ENCODE measurements at regions not wholly inside any gene's neighbourhood (a gene's known extent, or its start where the extent isn't known, plus 50 kb on each side); places are given as distances from the start of the nearest gene placed in this dataset.
"Not testable (repeated sequence)": the region's sequence is repeated elsewhere in the genome, so short reads cannot be mapped to it uniquely, and the experiment has no call there.

DNA sequence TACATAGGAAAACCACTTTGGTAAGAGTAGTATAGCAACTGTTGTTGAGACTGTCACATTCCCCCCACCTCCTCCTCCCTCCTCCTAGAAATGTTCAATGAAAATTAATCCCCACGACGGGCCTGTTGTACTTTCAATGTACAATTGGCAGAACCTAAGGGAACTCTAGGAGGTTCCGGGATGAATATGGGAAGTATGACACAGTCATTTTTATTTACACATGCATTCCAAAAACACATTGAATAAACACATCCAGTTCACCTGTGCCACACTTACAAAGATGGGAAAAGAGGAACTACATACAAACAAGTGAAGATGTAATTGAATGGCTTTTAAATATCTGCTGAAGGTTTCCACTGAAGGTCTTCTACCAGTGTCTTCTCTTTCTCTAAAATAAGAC, 144.4 kb upstream of the NBPF11 start:
- Histone ChIP-seq H3K9ac (ENCODE audit: low read length) (no peak overlapping the region), H3K4me3 (ENCODE audit: low read length) (no peak overlapping the region), H3K36me3 (ENCODE audit: control insufficient read depth, insufficient read depth, low read length) (no peaks in the 10 kb centered on the region), H3K4me1 (ENCODE audit: control insufficient read depth, insufficient read depth, low read length) (no peaks in the 10 kb centered on the region), H3K27me3 (ENCODE audit: control insufficient read depth, insufficient read depth, low read length) (no peaks in the 10 kb centered on the region), H3K9me3 (ENCODE audit: control insufficient read depth, low read length) (no peaks in the 10 kb centered on the region)

DNA sequence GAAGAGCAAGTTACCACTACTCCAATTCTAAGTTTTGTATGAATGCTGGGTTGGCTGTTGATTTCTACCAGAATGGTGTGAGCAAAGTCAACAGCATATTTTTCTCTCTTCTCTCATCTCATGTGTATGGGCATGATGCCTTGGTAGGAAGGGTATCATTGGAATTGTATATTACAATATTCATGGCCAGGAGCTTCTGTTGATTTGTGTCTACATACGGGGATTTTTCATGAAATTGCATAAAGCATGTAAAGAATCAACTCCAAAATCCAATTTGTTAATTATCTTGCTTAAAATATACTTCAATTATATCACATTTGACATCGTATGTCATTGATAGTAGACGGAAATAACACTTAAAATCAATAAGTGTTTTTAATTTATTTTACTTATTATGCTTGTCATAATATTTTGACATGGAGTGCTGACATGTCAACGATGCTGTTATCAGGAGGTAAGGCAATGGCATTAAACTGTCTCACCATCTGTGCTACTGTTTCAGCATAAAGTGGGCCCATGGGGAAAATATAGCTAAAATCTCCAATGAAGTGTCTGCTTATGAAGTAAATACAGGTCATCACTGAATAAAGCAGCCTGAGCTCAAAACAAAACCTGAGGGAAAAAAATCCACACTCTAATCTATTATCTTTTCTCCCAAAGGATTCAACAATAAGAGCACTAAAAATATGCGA, 142.2 kb upstream of the NBPF11 start:
- H3K9ac ChIP-seq (ENCODE audit: low read length): no peak overlapping the region
- no peaks in the 10 kb centered on the region for H3K9me3 ChIP-seq (ENCODE audit: control insufficient read depth, low read length)
- no peaks in the 10 kb centered on the region for H3K27me3 ChIP-seq (ENCODE audit: control insufficient read depth, insufficient read depth, low read length)
- H3K4me3 ChIP-seq (ENCODE audit: low read length): no peak overlapping the region
- H3K4me1 ChIP-seq (ENCODE audit: control insufficient read depth, insufficient read depth, low read length): peaks cover 5% of the 10 kb centered on the region
- no peaks in the 10 kb centered on the region for H3K36me3 ChIP-seq (ENCODE audit: control insufficient read depth, insufficient read depth, low read length)

DNA sequence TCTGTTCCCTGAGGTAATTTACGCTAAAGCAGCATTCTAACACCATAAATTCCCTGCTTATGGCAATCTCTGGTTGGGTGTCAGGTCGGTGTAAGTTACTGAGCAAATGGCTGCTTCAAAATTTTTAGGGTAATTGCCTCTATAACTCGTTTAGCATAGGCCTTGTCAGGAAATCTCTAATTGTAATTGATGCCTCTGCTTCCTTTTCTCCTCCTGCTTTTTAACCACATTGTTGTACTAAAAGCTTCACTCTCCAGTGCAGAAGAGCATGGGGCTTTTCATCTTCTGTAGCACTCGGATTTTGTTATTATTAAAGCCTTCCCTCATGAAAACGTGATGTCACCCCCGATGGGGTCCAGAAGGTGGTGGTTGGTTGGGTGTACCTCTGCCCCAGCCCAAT, 141.6 kb upstream of the NBPF11 start:
- no peaks in the 10 kb centered on the region for H3K36me3 ChIP-seq (ENCODE audit: control insufficient read depth, insufficient read depth, low read length)
- H3K27me3 ChIP-seq (ENCODE audit: control insufficient read depth, insufficient read depth, low read length): no peaks in the 10 kb centered on the region
- no peak overlapping the region for H3K4me3 ChIP-seq (ENCODE audit: low read length)
- H3K9me3 ChIP-seq (ENCODE audit: control insufficient read depth, low read length): no peaks in the 10 kb centered on the region
- H3K9ac ChIP-seq (ENCODE audit: low read length): no peak overlapping the region
- peaks cover 5% of the 10 kb centered on the region for H3K4me1 ChIP-seq (ENCODE audit: control insufficient read depth, insufficient read depth, low read length)

- H3K4me3 ChIP-seq (ENCODE audit: low read length): no peak overlapping the region
- H3K27me3 ChIP-seq (ENCODE audit: control insufficient read depth, insufficient read depth, low read length): no peaks in the 10 kb centered on the region
- H3K36me3 ChIP-seq (ENCODE audit: control insufficient read depth, insufficient read depth, low read length): no peaks in the 10 kb centered on the region
Observed at GRCh38 chr1:148292915-148293314, 140.8 kb upstream of the NBPF11 start.

DNA sequence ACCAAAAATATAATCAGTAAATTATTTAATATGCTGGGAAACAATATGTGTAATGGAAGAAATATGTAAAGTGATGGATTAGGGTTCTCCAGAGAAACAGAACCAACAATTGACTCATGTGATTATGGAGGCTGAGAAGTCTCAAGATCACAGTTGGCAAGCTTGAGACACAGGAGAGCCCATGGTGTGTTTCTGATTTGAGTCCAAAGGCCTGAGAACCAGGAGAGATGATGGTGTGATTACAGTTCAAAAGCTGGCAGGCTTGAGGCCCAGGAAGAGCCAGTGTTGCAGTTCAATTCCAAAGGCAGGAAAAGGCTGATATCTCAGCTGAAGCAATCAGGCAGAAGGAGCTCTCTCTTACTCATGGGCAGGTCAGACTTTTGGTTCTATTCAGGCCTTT, 138.8 kb upstream of the NBPF11 start:
- Histone ChIP-seq H3K4me3 (ENCODE audit: low read length) (no peak overlapping the region), H3K9me3 (ENCODE audit: control insufficient read depth, low read length) (no peaks in the 10 kb centered on the region), H3K9ac (ENCODE audit: low read length) (no peak overlapping the region), H3K4me1 (ENCODE audit: control insufficient read depth, insufficient read depth, low read length) (peaks cover 5% of the 10 kb centered on the region), H3K36me3 (ENCODE audit: control insufficient read depth, insufficient read depth, low read length) (no peaks in the 10 kb centered on the region), H3K27me3 (ENCODE audit: control insufficient read depth, insufficient read depth, low read length) (no peaks in the 10 kb centered on the region)

More at GRCh38 chr1:148292915-148293314, 140.8 kb upstream of the NBPF11 start:
- Histone ChIP-seq H3K9me3 (ENCODE audit: control insufficient read depth, low read length) (no peaks in the 10 kb centered on the region), H3K4me1 (ENCODE audit: control insufficient read depth, insufficient read depth, low read length) (peaks cover 5% of the 10 kb centered on the region), H3K9ac (ENCODE audit: low read length) (no peak overlapping the region)

DNA sequence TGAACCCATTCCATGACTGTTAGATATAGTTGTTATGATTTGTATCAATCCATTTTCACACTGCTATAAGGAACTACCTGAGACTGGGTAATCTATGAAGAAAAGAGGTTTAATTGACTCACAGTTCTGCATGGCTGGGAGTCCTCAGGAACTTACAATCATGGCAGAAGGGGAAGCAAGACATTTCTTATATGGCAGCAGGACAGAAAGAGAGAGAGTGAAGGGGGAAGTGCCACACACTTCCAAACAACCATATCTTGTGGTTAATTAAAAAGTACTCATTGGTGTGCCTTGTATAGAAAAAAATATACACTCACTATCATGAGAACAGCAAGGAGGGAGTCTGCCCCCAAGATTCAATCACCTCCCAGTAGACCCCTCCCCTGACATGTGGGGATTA, 137.6 kb upstream of the NBPF11 start:
- no peaks in the 10 kb centered on the region for H3K27me3 ChIP-seq (ENCODE audit: control insufficient read depth, insufficient read depth, low read length)
- H3K9me3 ChIP-seq (ENCODE audit: control insufficient read depth, low read length): no peaks in the 10 kb centered on the region
- H3K4me1 ChIP-seq (ENCODE audit: control insufficient read depth, insufficient read depth, low read length): peaks cover 5% of the 10 kb centered on the region
- no peak overlapping the region for H3K4me3 ChIP-seq (ENCODE audit: low read length)
- H3K9ac ChIP-seq (ENCODE audit: low read length): no peak overlapping the region
- no peaks in the 10 kb centered on the region for H3K36me3 ChIP-seq (ENCODE audit: control insufficient read depth, insufficient read depth, low read length)

DNA sequence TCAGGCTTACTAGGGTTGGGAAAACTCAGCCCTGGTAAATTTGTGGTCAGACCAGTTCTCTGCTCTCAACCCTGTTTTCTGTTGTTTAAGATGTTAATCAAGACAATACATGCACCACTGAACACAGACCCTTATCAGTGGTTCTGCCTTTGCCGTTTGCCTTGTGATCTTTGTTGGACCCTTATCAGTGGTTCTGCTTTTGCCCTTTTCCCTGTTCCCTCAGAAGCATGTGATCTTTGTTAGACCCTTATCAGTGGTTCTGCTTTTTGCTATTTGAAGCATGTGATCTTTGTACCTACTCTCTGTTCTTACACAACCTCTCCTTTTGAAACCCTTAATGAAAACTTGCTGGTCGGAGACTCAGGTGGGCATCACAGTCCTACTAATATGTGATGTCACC, 133.9 kb upstream of the NBPF11 start:
- H3K36me3 ChIP-seq (ENCODE audit: control insufficient read depth, insufficient read depth, low read length); H3K4me3 ChIP-seq (ENCODE audit: low read length); H3K9ac ChIP-seq (ENCODE audit: low read length); H3K27me3 ChIP-seq (ENCODE audit: control insufficient read depth, insufficient read depth, low read length); H3K4me1 ChIP-seq (ENCODE audit: control insufficient read depth, insufficient read depth, low read length); H3K9me3 ChIP-seq (ENCODE audit: control insufficient read depth, low read length): not testable (repeated sequence)

GRCh38 chr1:148280831-148281572, 128.9 kb upstream of the NBPF11 start:
- H3K4me3 ChIP-seq (ENCODE audit: low read length); H3K27me3 ChIP-seq (ENCODE audit: control insufficient read depth, insufficient read depth, low read length); H3K4me1 ChIP-seq (ENCODE audit: control insufficient read depth, insufficient read depth, low read length); H3K9ac ChIP-seq (ENCODE audit: low read length); H3K36me3 ChIP-seq (ENCODE audit: control insufficient read depth, insufficient read depth, low read length); H3K9me3 ChIP-seq (ENCODE audit: control insufficient read depth, low read length): not testable (repeated sequence)

- not testable (repeated sequence) for H3K36me3 ChIP-seq (ENCODE audit: control insufficient read depth, insufficient read depth, low read length); H3K9me3 ChIP-seq (ENCODE audit: control insufficient read depth, low read length); H3K4me1 ChIP-seq (ENCODE audit: control insufficient read depth, insufficient read depth, low read length); H3K4me3 ChIP-seq (ENCODE audit: low read length); H3K9ac ChIP-seq (ENCODE audit: low read length)
- peaks cover 13% of the 10 kb centered on the region for H3K27me3 ChIP-seq (ENCODE audit: control insufficient read depth, insufficient read depth, low read length)
Observed at GRCh38 chr1:148279002-148279542, 127.0 kb upstream of the NBPF11 start.

DNA sequence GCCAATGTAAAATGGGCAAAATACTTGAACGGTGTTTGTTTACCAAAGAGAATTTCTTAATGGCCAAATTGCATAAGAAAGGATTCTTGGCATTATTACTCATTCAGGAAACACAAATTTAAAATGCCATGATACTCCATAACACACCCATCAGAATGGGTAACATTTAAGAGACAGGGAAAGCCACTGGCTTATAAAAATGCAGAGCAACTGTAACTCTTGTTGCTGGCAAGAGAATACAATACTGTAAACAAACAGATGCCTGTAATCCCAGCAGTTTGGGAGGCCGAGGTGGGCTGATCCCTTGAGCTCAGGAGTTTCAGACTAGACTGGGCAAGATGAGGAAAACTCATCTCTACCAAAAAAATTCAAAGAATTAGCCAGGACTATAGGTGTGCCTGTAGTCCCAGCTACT, 125.8 kb upstream of the NBPF11 start:
- not testable (repeated sequence) for H3K9me3 ChIP-seq (ENCODE audit: control insufficient read depth, low read length); H3K4me3 ChIP-seq (ENCODE audit: low read length); H3K9ac ChIP-seq (ENCODE audit: low read length); H3K4me1 ChIP-seq (ENCODE audit: control insufficient read depth, insufficient read depth, low read length); H3K36me3 ChIP-seq (ENCODE audit: control insufficient read depth, insufficient read depth, low read length)
- peaks cover 13% of the 10 kb centered on the region for H3K27me3 ChIP-seq (ENCODE audit: control insufficient read depth, insufficient read depth, low read length)

- not testable (repeated sequence) for H3K9ac ChIP-seq (ENCODE audit: low read length); H3K4me3 ChIP-seq (ENCODE audit: low read length); H3K9me3 ChIP-seq (ENCODE audit: control insufficient read depth, low read length); H3K36me3 ChIP-seq (ENCODE audit: control insufficient read depth, insufficient read depth, low read length); H3K27me3 ChIP-seq (ENCODE audit: control insufficient read depth, insufficient read depth, low read length); H3K4me1 ChIP-seq (ENCODE audit: control insufficient read depth, insufficient read depth, low read length)
Observed at GRCh38 chr1:148267066-148267465, 115.0 kb upstream of the NBPF11 start.

DNA sequence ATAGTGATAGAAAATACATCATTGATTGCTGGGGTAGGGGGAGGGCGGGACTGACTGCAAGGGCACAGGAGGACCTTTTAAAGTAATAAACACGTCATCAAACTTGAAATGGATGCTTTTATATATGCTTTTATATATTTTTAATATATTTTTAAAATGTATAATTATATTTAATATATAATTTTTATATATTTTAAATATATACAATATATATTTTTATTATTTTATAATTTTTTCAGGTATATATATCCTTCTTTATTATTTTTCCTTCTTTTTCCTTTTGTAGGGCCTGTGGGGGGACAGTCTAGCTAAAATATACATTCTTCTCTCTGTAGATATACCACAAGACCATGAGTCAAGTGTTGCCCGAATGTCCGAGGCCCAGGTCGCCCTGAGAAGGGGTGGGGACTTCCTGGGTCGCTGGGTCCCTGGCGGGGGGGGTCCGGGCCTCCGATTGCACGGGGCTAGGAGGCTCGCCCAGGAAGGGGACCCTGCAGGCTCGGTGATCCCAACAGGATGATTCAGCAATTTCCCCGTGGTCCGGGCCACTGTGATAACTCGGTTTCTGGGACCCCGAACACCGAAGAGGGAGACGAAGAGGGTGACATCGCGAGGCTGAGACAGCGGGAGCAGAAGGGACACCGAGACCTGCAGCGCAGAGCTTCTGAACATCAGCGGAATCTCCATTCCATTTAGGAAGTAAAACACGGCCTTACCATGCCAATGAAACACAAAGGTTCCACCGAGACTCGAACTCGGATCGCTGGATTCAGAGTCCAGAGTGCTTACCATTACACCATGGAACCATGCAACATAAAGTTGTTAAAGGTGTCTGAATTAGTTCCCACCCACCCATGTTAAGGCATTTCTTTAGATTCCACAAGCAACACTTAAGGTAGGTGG, 112.5 kb upstream of the NBPF11 start:
- no peaks in the 10 kb centered on the region for H3K4me1 ChIP-seq (ENCODE audit: control insufficient read depth, insufficient read depth, low read length)
- H3K9ac ChIP-seq (ENCODE audit: low read length): no peak overlapping the region
- no peaks in the 10 kb centered on the region for H3K9me3 ChIP-seq (ENCODE audit: control insufficient read depth, low read length)
- H3K36me3 ChIP-seq (ENCODE audit: control insufficient read depth, insufficient read depth, low read length): no peaks in the 10 kb centered on the region
- no peak overlapping the region for H3K4me3 ChIP-seq (ENCODE audit: low read length)
- peaks cover 7% of the 10 kb centered on the region for H3K27me3 ChIP-seq (ENCODE audit: control insufficient read depth, insufficient read depth, low read length)

Data from mucosa of stomach (tissue), 1 donor.